ENCODE measurements at regions not wholly inside any gene's neighbourhood (a gene's known extent, or its start where the extent isn't known, plus 50 kb on each side); places are given as distances from the start of the nearest gene placed in this dataset.

DNA sequence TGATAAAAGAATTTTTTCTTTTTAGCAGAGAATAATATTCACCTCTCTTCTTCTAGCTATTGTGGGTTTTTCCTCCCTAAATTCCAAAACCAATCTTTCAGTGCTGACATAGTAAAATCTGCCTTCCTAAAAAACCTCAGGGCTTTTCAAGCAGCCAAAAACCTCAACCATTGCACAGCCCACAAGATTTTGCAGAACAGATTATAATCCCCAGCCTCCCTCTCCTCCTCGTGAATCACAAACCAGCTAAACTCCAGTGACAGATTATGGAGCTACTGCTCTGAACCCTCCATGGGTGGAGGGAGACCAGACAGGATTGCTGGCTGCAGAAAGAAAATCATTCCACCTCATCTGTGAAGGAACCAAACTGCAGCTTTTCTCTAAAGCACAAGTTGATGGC is 341.6 kb downstream of the SOX9 start:
- TF ChIP-seq, protein P1, sequence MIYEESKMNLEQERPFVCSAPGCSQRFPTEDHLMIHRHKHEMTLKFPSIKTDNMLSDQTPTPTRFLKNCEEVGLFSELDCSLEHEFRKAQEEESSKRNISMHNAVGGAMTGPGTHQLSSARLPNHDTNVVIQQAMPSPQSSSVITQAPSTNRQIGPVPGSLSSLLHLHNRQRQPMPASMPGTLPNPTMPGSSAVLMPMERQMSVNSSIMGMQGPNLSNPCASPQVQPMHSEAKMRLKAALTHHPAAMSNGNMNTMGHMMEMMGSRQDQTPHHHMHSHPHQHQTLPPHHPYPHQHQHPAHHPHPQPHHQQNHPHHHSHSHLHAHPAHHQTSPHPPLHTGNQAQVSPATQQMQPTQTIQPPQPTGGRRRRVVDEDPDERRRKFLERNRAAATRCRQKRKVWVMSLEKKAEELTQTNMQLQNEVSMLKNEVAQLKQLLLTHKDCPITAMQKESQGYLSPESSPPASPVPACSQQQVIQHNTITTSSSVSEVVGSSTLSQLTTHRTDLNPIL (CRISPR knock-in tag; IDR thresholded peaks at IDR 0.05; ENCODE audit: low read depth): no peak
- TF ChIP-seq ZNF70 (CRISPR knock-in tag; IDR thresholded peaks at IDR 0.05) (no peak), PPARA (CRISPR knock-in tag; IDR thresholded peaks at IDR 0.05; ENCODE audit: borderline replicate concordance) (no peak), ZFP30 (CRISPR knock-in tag; IDR thresholded peaks at IDR 0.05) (no peak)
- TF ChIP-seq, protein P2, sequence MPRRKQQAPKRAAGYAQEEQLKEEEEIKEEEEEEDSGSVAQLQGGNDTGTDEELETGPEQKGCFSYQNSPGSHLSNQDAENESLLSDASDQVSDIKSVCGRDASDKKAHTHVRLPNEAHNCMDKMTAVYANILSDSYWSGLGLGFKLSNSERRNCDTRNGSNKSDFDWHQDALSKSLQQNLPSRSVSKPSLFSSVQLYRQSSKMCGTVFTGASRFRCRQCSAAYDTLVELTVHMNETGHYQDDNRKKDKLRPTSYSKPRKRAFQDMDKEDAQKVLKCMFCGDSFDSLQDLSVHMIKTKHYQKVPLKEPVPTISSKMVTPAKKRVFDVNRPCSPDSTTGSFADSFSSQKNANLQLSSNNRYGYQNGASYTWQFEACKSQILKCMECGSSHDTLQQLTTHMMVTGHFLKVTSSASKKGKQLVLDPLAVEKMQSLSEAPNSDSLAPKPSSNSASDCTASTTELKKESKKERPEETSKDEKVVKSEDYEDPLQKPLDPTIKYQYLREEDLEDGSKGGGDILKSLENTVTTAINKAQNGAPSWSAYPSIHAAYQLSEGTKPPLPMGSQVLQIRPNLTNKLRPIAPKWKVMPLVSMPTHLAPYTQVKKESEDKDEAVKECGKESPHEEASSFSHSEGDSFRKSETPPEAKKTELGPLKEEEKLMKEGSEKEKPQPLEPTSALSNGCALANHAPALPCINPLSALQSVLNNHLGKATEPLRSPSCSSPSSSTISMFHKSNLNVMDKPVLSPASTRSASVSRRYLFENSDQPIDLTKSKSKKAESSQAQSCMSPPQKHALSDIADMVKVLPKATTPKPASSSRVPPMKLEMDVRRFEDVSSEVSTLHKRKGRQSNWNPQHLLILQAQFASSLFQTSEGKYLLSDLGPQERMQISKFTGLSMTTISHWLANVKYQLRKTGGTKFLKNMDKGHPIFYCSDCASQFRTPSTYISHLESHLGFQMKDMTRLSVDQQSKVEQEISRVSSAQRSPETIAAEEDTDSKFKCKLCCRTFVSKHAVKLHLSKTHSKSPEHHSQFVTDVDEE (CRISPR knock-in tag; IDR thresholded peaks at IDR 0.05): no peak
- TF ChIP-seq, protein P3, sequence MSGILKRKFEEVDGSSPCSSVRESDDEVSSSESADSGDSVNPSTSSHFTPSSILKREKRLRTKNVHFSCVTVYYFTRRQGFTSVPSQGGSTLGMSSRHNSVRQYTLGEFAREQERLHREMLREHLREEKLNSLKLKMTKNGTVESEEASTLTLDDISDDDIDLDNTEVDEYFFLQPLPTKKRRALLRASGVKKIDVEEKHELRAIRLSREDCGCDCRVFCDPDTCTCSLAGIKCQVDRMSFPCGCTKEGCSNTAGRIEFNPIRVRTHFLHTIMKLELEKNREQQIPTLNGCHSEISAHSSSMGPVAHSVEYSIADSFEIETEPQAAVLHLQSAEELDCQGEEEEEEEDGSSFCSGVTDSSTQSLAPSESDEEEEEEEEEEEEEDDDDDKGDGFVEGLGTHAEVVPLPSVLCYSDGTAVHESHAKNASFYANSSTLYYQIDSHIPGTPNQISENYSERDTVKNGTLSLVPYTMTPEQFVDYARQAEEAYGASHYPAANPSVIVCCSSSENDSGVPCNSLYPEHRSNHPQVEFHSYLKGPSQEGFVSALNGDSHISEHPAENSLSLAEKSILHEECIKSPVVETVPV (CRISPR knock-in tag; IDR thresholded peaks at IDR 0.05): no peak
